Stimulated activated CD4-positive, alpha-beta T cell treated with anti-CD3 and anti-CD28 coated beads, Interleukin-4, amount 100 ng/mL, for 24 hours (primary cell): ENCODE measurements at regions not wholly inside any gene's neighbourhood (a gene's known extent, or its start where the extent isn't known, plus 50 kb on each side); places are given as distances from the start of the nearest gene placed in this dataset.
"Not testable (repeated sequence)": the region's sequence is repeated elsewhere in the genome, so short reads cannot be mapped to it uniquely, and the experiment has no call there.

Experiments
- DNase-seq: peaks from one replicate; pipeline ENCODE4 v3.0.0-alpha.2; 2020

DNA sequence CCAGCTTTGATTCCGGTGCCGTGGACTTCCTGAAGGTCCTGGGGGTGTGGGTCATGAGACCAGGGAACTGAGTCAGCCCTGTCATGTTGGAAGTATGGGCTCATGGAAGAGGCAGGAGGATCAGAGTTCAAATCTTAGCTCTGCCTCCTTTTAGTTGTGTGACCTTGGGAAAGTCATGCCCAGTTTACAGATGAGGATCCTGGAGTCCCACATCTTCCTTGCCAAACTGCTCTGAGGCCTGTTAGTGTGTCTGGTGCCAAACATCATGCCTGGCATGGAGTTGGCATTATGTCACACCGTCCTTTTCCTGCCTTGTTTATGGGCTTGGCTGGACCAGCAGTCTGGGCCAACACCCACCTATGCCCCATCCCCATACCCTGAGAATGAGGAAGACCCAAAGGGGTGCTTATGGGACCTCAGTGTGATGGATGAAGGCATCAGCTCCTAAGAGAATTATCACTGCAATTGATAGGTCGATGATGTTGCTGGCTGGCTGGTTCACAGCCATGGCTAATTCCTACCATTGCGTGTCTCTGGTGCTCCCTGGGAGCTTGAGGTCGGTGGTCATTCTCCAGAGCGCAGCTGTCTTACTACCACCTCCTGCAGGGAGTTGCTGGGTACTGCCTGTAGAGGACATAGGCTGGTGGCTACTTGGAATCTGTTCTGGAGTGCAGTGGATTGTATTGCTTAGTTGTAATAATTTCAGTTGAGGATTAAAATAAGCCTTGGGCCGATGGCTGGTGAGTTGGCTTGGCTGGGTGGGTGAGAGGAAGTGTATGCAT lies 140.5 kb upstream of the PITX1 start:
- no peak for DNase-seq

DNA sequence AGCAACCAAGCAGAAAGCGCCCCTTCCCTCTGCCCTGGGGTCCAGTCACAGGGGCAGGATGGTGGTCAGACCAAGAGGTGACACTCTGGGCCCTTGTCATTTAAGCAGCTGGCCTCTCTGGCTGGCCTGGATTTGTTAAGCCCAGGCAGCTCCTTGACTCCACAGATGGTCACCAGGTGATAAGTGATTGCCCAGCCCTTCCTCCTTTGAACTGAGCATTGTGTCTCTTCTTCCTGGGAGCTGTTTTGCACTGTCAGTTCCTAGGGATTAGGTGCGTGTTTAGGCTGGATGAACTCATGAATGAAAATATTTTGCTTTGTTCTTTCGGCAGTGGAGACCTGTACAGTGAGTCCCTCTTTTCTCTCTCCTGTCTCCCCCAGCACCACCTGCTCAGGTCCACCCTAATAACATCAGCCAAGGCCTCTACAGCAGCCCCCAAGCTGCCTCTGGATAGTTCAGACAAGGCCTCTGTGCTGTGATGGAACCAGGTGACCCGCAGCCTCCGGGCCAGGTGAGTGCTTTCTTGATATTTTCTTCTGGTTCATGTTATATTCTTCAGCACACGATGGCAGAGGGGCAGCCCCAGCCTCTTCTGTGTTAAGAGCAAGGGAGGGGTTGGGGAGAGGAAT lies 139.7 kb upstream of the PITX1 start:
- DNase-seq, result no peak

DNA sequence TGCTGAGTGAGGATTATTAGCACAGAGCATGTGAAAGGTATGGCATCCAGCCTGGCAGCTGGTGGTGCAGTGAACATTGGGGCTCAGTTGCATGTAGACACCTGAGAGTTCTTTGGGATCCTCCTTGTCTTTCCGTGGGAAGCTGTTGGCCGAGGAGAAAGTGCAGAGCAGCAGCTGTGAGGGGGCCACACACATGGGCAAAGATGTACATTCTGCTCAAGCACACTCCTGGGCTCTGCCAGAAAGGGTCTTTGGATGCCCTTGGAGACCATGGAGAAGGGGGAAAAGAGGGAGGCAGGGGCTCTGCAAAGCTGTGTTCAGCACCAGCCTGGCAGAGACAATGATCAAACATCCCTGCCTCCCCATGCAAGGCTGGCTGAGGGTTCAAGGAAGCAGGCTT lies 138.7 kb upstream of the PITX1 start:
- no peak for DNase-seq

DNA sequence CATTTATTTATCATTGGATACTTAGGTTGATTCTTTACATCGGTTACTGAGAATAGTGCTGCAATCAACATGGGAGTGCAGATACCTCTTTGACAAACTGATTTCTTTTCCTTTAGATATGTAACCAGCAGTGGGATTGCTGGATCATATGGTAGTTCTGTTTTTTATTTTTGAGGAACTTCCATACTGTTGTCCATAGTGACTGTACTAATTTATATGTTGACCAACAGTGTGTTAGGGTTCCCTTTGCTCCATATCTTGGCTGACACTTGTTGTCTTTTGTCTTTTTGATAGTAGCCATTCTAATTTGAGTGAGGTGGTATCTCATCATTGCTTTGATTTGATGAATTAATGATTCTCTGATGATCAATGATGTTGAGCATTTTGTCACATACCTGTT lies 137.3 kb upstream of the PITX1 start:
- no peak for DNase-seq

DNA sequence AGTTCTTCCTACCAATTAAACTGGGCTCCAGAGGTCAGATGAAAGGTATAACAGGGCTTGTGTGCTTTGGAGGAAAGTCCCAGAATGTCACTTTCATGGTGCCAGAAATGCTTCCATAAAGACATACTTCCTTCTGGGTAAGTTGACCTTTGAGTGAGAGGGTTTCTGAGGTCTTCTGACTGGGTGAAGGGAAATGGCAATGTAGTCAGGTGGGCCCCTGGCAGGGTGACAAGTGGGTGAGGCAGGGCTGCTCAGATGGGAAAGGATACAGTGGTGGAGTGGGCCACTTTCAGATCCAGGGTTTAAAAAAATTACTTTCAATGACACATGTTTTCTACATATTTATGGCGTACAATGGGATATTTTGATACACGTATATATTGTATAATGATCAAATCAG lies 136.5 kb upstream of the PITX1 start:
- no peak for DNase-seq

DNA sequence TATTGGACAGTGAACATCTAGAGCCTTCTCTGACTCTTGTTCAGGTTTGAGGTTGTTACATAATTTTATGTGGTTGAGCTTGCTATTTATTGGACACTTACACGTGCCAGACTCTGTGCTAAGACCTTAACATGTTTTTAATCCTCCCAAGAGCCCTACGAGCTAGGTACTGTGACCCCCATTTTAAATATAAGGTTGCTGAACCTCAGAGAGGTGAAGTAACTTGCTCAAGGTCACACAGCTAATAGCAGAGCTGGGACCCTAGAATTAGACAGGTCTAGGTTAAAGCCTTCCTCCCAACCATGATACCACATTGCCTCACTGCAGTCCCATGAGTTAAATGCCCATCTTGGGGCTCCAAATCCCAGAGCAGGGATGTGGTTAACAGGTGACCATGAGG lies 135.7 kb upstream of the PITX1 start:
- no peak for DNase-seq

DNA sequence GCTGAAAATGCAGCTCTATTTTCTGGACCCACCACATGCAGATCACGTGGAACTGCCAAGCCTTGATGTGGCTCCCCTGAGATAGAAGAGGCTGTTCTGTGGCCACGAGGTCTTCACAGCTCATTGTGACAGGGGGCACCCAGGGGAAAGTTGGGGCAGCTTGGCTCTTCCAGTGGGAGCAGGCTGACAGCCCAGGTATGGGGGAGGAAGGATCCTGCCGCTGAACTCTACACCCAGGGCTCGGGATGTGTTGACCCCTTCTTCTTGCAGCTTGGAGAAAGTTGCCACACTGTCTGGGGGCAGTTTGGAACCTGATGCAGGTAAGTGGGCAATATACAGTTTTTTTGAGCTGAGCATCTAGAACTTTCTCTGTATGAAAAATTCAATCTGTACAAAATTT lies 133.6 kb upstream of the PITX1 start:
- no peak for DNase-seq

DNA sequence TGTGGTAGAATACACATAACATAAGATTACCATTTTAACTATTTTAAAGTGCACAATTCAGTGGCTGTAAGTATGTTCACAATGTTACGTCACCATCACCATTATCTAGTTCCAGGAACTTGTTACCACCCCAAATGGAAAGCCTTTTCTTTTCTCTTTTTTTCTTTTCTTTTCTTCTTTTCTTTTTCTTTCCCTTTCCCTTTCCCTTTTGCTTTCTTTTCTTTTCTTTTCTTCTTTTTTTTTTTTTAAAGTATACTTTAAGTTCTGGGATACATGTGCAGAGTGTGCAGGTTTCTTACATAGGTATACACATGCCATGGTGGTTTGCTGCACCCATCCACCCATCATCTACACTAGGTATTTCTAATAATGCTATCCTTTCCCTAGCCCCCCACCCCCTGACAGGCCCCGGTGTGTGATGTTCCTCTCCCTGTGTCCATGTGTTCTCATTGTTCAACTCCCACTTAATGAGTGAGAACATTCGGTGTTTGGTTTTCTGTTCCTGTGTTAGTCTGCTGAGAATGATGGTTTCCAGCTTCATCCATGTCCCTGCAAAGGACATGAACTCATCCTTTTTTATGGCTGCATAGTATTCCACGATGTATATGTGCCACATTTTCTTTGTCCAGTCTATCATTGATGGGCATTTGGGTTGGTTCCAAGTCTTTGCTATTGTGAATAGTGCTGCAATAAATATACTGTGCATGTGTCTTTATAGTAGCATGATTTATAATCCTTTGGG lies 131.0 kb upstream of the PITX1 start:
- not testable (repeated sequence) for DNase-seq

DNA sequence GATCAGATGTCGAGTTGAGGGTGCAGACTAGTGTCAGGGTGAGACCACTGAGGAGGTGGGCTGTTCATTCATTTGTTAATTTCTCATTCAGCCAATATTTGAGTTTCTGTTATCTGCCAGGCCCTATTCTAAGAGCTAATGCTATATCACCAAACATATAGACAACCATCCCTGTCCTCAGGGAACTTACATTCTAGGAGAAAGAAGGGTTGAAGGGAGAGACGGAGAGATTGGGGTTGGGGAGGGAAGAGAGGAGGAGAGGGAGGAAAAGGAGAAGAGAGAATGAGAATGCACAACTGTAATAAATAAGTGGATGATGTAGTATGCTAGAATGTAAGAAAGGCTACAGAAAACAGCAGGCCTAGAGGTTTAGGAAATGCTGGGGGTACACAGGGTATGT lies 129.9 kb upstream of the PITX1 start:
- no peak for DNase-seq

DNA sequence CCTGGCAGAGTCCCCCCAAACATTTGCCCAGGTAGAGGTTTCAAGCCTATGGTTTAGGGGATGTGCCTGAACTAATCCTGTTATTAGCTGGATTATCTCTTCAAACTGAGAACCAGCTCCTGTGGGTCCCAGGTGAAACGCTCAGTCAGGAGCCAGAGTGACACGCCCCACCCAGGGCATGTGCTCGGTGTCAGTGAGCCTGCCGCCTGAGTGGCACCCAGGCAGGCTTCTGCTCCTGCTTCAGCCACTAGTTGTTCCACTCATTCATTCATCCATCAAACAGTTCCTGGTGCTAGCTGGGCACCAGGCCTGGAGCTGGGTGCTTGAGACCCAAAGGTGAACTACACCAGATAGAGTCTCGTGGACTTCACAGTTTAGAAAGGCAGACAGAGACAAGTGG lies 129.4 kb upstream of the PITX1 start:
- no peak for DNase-seq

DNA sequence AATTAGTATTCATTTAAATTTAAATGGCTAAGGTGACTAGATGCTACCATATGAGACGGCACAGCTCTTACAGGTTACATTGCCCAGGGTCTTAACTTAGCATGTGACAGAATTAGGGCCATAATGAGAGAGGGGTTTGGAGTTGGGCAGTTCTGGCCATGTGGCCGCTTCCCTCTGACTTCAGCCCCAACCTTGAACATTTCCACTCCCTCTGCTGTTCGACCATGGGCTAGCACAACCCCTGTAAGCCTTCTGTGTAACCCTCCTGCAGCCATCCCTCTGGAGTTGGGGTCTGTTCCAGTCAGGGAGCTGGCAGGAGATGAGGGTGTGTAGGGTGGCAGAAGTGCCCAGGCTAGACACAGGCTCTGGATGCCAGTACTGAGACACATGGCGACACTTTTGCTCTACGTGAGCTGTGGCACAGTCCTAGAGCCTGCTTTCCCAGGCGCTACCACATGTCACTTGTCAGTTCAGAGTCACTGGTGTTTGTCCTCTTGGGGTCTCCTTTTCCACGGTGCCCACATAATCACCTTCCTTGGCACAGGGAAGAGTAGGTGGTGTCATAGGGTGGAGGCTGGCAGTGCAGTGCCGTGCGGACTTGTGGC lies 128.7 kb upstream of the PITX1 start:
- DNase-seq, result no peak

DNA sequence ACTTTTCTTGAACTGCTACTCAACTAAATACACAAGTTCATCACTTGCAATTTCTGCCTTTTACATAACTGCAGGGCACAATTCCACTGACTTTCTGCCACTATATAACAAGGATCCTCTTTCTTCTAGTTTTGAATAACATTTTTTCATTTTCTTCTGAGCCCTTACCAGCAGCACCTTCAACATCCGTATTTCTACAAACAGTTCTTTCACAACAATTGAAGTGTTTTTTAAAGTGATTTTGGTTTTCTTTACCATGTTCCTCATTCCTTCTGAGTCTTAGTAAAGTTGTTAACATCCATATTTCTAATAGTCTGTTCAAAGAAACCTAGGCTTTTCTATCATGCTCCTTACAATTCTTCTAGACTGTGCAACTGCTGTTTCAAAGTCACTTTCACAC lies 127.2 kb upstream of the PITX1 start:
- no peak for DNase-seq

DNA sequence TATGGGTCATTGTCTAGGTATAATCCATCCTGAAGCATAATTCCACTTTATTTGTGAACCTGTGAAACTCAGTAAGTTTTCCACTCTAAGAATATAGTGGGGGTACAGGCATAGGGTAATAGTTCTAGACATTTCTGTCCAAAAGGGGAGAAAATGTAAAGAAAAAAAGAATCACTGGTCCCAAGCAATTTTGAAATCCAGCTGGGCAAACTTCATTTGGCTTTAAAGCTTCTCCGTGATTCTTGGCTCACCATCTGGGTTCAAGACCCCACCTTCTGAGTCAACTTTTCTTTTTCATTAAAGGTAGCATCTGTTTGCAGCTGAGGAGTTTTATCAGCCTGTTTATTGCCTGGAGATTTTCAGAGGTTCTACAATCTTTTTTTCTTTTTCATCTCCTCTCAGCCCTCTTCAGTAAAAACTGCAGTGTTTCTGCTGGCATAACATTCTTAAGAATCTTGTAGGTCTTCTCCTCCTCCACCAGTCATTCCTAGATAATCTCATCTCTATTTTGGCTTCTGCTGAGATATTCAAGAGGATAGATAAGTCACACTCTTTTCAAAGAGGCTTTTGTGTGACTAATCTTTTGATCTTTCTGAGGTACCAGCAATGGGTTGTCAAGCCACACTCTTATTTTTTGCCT lies 126.1 kb upstream of the PITX1 start:
- no peak for DNase-seq

DNA sequence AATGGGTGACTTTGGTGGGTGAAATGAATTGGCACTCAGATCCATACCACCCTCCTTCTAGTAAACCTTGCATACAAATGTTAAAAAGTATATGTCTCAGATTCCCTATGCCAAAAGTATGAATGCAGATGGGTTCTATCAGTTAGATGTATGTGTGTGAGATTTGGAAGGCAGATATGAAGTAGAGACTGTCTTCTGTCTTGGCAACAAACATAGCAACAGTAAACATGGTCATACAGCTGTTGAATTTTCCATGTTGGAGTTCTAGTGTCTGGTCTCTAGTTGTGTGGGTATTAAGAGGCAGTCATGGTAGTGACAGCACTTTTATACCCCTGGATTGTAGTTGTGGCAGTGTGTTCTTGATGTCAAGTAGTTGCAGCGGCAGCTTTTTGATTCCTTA lies 125.6 kb upstream of the PITX1 start:
- no peak for DNase-seq

DNA sequence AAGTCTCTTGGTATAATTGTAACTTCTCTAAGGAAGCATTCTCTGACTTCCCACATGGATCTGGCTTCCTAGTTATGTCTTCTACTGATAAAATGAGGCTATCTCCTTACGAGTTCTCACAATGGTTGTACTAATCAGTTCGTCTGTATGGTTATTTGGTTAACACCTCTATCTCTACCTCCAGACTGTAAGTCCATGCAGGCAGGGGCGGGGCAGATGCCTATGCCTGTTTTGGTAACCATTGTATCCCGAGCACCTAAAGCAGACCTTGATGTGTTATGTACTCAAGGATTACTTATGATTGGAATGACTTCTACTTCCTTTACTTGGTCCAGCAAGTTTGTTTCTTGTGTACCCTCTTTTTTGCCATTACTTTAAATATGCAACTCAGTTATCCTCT lies 125.0 kb upstream of the PITX1 start:
- no peak for DNase-seq

DNA sequence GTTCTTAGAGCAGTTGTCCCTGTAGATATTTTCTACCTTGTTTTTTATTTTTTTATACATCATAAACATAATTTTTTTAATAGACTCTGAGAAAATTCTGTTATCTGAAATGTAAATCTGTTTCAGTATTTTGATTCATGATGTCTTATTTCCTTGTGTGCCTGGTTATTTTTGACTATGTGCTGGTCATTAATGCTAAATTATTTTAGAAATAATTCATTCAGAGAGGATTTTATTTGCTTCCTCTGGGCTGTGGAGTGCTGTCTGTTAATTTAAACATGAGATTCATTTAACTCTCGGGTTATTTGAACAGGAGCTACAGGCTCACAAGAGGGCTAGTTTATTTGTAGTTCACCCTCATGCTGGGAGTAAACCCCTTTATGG lies 124.3 kb upstream of the PITX1 start:
- DNase-seq, result no peak

DNA sequence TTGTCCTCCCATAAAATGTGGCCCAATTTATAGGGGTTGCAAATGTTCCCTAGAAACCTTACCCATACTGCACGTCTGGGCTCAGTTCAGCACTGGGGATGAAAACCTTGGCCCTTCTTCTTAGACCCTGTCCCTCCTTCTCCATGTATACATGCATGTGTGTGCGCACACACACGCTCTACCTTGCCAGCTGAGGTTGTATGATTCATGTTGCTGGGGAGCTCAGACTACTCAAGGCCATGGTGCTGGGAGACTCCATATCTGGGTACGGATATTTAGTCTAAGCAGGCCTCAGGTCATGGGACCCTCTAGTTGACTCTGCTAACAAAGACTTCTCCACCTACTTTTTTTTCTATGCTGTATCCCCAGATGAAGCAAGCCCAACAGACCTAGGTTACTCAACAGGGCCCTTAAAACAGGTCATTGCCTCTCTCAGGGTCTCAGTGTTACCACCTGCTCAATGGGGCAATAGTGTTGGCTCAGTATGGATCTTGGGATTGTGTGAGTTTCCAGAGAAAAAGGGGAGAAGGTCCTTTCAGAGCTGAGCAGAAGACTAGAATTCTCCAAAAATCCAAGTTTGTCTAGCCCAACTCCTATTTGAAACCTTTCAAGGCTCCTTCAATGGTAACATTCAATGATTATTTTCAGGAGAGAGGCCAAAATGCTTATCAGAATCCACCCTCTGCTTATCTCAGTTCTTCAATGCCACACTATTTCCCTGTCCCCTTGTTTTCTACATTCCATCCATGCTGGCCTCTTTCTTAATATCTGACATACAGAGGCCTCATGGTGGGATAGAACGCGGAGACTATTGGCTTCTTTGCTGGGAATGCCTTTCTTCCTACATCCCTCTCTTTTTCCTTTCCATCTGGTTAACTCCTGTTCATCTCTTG lies 123.6 kb upstream of the PITX1 start:
- DNase-seq, result no peak

DNA sequence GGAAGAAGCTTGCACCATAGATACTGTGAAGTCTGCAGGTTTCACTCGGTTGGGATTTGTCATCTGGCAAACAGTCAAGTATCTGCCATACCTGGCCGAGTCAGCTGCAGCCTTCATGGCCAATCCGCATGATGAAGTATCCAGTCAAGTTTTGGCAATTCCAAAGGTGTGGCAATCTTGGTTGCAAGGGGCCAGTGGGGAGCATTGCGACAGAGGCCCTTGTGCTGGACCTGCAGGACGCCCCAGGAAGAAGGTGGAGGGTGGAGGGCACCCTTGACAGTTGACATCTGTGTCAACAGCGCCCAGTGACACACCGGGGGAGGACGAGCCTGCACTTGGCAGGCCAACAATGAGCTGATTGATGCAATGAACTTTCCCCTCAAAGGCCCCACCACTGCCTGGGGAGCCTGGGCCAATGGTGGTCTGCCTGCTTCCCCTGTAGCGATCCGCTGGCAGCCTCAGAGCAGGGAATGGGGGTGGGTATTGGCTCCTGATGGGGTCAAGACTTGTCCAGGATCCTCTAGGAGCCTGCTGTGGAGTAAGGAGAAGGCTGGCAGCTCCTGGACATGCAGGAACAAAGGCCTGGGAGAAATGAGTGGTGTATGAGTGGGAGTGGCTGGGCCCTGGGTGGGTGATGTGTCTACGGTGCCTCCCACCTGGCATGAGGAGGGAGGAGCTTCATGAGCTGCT lies 122.8 kb upstream of the PITX1 start:
- no peak for DNase-seq

DNA sequence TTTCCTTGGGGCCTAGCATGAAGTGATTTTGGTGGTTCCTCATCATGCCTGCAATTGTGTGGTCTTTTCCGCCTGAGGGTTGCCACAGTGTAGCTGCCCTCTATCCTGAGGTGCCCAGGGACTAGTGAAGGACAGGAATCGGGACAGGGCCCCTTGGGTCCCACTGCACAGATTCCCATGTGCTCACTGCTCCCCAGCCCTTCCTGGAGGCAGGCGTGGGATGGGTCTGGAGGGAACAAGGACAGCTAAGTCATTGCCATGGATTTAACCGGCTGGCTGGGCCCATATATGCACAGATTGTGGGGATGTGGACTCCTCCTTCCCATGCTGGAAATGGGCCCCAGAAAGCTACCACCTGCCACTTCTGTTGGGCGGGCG lies 122.3 kb upstream of the PITX1 start:
- DNase-seq, result no peak

DNA sequence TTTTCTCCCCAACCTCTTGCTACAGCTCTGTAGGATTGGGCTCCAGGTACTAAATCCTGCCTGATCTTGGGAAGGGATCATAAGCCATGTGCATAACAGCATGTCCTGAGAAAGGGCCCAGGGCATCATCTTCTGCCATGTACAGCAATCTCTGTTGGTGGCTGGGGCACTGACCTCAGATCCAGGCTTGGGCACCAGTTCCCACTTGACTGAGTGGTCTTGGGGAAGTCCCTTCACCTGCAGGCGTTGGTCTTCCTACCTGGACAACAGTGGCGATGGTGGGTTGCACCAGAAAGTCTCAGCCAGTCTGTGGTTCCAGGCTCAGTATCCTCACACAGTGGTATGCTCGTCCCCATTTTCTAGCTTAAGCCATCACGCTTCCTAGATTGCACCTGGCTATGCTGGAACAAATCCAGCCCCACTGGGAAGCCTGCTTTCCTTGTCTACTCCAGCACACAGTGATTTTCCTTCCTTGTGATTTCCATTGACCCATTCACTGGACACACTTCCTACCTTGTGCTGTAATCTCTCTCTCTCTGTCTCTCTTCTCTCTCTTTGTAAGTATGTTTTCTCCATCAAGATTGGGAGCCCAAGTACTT lies 121.7 kb upstream of the PITX1 start:
- no peak for DNase-seq

DNA sequence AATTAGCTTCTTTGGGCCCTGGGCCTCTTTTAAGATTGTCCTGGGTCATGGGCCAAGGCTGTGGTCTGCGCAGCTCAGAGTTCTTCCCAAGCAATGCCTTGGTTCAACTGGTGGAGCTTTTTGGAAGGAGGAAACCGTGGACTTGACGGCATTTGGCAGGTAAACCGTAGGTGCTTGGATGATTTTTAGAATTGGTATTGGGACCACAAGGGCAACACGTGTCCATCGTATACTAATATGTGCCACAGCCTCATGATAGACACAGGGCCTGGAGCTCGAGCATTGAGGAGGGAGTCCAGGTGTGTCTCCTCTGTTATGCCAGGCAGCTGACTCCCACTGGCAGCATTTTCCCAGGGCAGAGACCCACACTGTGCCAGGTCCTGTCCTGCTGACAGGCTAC lies 120.9 kb upstream of the PITX1 start:
- DNase-seq, result no peak
